Activated CD4-positive, alpha-beta memory T cell treated with anti-CD3 and anti-CD28 coated beads, Interleukin-2, amount 10 ng/mL, durations not matched to agents 7 days and 5 days (primary cell): ENCODE measurements at regions not wholly inside any gene's neighbourhood (a gene's known extent, or its start where the extent isn't known, plus 50 kb on each side); places are given as distances from the start of the nearest gene placed in this dataset.

Experiments used
- CTCF ChIA-PET: fragments of 350-600 bp; sonication (Branson Sonifier 250); formaldehyde crosslinking; loops from one replicate; lab custom pipeline; 2021; ENCODE audit warnings: antibody characterized with exemption, inconsistent platforms; lab: Charles Lee
- POLR2A ChIA-PET: fragments of 350-600 bp; sonication (Branson Sonifier 250); formaldehyde crosslinking; loops from one replicate; lab custom pipeline; 2021; ENCODE audit warnings: antibody characterized with exemption; lab: Charles Lee
- DNase-seq: peaks from one replicate; pipeline ENCODE4 v3.0.0-alpha.2; 2020
- H3K27ac Mint-ChIP-seq: one replicate; pipeline ENCODE4 v1.8.0; 2021; ENCODE audit warnings: mild to moderate bottlenecking, mixed read lengths
- H3K27me3 Mint-ChIP-seq: one replicate; pipeline ENCODE4 v1.8.0; 2021; ENCODE audit warnings: mixed read lengths
- H3K36me3 Mint-ChIP-seq: one replicate; pipeline ENCODE4 v1.8.0; 2021; ENCODE audit warnings: low read depth, mixed read lengths
- H3K4me1 Mint-ChIP-seq: one replicate; pipeline ENCODE4 v1.8.0; 2021; ENCODE audit warnings: mixed read lengths
- H3K4me3 Mint-ChIP-seq: one replicate; pipeline ENCODE4 v1.8.0; 2021; ENCODE audit warnings: mild to moderate bottlenecking, mixed read lengths
- H3K9me3 Mint-ChIP-seq: one replicate; pipeline ENCODE4 v1.8.0; 2021; ENCODE audit warnings: mixed read lengths

DNA sequence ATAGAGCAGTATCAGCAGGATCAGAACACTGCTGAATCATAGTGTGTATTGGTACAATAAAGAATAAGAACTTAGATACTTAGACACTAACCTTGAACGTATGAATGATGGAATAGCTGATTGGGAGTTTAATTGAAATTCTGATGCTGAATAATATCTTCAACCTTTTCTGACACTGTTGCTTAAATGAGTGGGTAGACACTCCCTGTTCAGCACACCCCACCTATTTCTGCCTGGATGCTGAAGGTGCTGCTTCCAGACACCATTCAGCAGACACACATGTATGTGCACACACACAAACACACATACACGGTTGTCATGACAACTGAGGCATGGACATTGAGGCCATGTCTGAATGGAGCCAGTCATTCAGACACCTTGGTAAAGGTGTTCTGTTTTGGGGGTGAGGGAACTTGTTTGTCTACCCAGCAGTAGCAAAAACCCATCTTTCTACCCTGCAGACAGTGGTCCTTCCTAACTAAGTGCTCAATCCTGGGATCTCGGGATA is 54.3 kb downstream of the TMEM215 start:
- Mint-ChIP-seq H3K27me3 (no peaks in the 10 kb centered on the region), H3K4me3 (no peak overlapping the region), H3K4me1 (no peaks in the 10 kb centered on the region), H3K9me3 (no peaks in the 10 kb centered on the region), H3K36me3 (no peaks in the 10 kb centered on the region), H3K27ac (no peak overlapping the region)
- no peak for DNase-seq
- ChIA-PET POLR2A (no interaction called here), CTCF (no interaction called here)

DNA sequence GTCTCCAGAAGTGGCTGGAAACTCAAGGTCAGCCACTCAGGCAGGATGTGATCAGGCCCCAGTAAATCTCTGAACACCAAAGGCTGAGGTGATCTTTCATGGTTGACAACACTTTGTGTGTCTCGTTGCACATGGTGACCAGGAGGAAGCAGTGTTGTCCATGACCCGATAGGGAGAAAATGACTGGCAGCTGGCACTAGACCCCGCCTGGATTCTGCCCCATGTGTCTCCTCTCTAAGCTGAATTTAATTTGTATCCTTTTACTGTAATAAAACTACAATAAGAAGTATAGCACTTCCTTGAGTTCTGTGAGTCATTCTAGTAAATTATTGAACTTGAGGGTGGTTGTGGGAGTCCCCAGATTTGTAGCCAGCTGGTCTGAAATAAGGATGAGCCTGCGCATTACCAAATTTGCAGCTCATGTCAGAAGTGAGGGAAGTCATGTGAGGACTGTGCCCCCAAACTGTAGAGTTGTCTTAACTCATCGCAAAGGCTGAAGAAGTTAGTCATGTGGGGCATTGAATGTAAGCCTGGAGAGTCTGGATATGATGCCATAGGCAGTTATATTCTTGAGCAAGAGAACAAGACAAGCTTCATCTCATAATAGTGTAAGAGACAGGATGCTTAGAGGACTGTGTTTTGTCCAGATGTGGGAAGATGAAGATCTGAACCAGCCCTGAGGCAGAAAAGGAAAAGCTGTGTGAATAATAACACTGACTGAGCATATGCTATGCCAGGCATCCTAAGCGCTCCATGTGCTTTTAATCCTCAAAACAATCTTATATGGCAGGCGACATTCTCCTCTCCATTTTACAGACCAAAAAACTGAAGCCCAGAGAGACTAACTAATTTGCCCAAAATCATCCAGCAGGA is 55.9 kb downstream of the TMEM215 start:
- Mint-ChIP-seq H3K36me3 (no peaks in the 10 kb centered on the region), H3K27ac (no peak overlapping the region), H3K4me1 (no peaks in the 10 kb centered on the region), H3K27me3 (no peaks in the 10 kb centered on the region), H3K4me3 (no peak overlapping the region), H3K9me3 (no peaks in the 10 kb centered on the region)
- ChIA-PET CTCF (no interaction called here), POLR2A (no interaction called here)
- no peak for DNase-seq

DNA sequence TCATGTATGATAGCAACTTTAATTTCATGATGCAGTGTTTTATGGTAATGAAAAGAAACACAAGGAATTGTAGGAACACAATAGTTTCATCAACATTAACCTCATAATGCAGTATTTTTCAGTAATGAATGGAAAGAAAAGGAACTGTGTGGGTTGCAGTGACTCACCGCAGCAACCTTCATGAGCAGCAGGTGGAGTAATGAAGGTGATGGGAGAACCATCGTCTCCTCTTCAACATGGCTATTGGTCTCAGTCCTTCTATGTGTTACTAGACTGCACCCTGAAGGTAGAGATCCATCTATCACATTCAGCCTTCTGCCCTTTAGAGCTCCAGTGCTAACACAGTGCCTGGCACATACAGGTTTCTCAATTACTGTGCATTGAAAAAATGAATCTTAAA is 58.0 kb downstream of the TMEM215 start:
- Mint-ChIP-seq H3K4me1 (no peaks in the 10 kb centered on the region), H3K27me3 (peaks cover 3% of the 10 kb centered on the region), H3K4me3 (no peak overlapping the region), H3K36me3 (no peaks in the 10 kb centered on the region), H3K9me3 (no peaks in the 10 kb centered on the region), H3K27ac (no peak overlapping the region)
- CTCF ChIA-PET = interaction anchor here (1.1 to 1.4 kb wide), 2 partner anchors 13 to 30 kb away, joined by 3 to 4 read pairs; no protein-coding TSS in a partner anchor
- POLR2A ChIA-PET = no interaction called here
- no peak for DNase-seq

DNA sequence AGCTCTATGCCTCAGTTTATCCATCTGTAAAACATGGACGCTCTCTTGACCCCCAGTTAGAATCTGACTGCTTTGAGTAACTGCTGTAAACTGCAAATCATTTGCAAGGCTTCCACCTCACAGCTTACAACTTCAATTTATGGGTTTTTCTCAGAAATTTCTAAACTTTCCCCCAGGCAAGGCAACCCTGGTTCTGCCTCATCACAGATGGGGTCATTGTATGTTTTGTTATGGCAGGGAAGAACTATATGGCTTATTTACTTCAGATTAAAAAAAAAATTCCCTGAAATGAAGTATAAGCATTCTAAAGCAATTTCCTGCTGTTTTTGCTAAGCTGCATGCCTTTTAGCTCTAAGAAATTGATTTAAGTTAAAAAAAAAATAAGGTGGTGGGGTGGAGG is 60.0 kb downstream of the TMEM215 start:
- CTCF ChIA-PET = no interaction called here
- Mint-ChIP-seq H3K27me3 (peaks cover 7% of the 10 kb centered on the region), H3K9me3 (no peaks in the 10 kb centered on the region), H3K4me3 (no peak overlapping the region), H3K27ac (no peak overlapping the region), H3K4me1 (no peaks in the 10 kb centered on the region), H3K36me3 (no peaks in the 10 kb centered on the region)
- POLR2A ChIA-PET = no interaction called here
- DNase-seq = no peak

DNA sequence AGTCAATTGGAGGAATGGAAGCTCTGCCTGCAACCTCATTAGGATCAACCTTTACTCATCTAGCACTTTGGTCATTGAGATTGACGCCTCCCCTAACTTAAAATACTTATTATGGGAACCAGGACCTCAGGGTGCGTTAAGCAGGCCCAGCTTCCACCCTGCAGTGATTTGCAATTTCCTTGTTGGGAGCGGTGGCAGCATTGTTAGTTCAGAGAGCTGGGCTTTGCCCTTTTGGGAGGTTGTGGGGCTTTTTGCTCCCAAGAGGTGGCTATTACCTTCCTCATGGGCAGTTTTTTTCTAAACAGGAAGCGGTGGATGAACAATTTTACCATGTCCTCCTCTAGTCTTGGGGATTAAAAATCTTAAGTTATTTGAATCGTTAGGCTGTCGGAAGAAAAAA is 60.9 kb downstream of the TMEM215 start:
- no peak overlapping the region for H3K27ac Mint-ChIP-seq
- ChIA-PET POLR2A (interaction anchor here (0.5 kb wide), 1 partner anchor 116 kb away, joined by 3 read pairs; no protein-coding TSS in a partner anchor), CTCF (no interaction called here)
- H3K36me3 Mint-ChIP-seq = no peaks in the 10 kb centered on the region
- DNase-seq = no peak
- H3K4me1 Mint-ChIP-seq = no peaks in the 10 kb centered on the region
- no peaks in the 10 kb centered on the region for H3K9me3 Mint-ChIP-seq
- no peak overlapping the region for H3K4me3 Mint-ChIP-seq
- peaks cover 7% of the 10 kb centered on the region for H3K27me3 Mint-ChIP-seq

DNA sequence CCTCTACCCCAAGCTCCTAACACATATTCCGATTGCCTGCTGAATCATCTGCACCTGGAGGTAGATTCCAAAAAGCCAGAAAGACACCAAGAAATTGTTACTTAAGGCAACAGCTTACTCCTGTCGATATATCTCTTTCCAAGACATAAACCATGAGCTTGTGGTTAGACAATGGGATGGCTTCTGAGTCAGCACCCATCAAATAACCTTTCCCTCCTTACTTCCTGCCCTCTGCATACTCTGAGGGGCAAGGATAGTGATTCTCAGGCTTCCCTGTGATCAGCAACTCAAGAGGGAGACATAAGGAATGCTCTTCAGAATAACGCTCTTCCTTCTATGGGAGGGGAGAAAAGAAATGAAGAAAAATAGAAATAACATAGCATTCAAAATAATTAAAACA is 70.9 kb downstream of the TMEM215 start:
- POLR2A ChIA-PET = no interaction called here
- H3K9me3 Mint-ChIP-seq = no peaks in the 10 kb centered on the region
- H3K27me3 Mint-ChIP-seq = peaks cover 8% of the 10 kb centered on the region

DNA sequence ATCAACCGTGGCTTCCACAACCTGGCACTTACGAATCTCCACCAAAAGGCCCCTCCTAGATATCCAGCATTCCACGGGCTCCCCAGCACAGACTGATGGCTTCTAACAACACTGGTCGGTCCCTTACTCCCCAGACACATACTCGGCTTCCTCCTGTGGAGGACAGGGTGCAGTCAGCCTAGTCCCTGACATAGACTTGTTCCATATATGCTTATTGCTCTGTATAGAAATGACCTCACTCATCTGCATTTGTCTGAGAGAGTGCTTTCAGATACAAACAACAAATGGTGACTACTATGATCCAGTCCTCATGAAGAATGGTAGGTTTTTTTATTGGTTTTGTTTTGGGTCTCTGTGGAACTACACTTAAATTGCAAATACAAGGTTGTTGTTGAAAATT is 72.4 kb downstream of the TMEM215 start:
- no peak overlapping the region for H3K4me3 Mint-ChIP-seq
- H3K4me1 Mint-ChIP-seq = no peaks in the 10 kb centered on the region
- H3K27ac Mint-ChIP-seq = no peak overlapping the region
- POLR2A ChIA-PET = no interaction called here
- peaks cover 8% of the 10 kb centered on the region for H3K27me3 Mint-ChIP-seq
- no peaks in the 10 kb centered on the region for H3K36me3 Mint-ChIP-seq
- DNase-seq = no peak
- CTCF ChIA-PET = no interaction called here
- H3K9me3 Mint-ChIP-seq = no peaks in the 10 kb centered on the region

More for the DNA sequence above, 70.9 kb downstream of the TMEM215 start:
- H3K4me3 Mint-ChIP-seq = no peak overlapping the region
- CTCF ChIA-PET = no interaction called here
- H3K27ac Mint-ChIP-seq = no peak overlapping the region
- H3K36me3 Mint-ChIP-seq = no peaks in the 10 kb centered on the region
- H3K4me1 Mint-ChIP-seq = no peaks in the 10 kb centered on the region
- no peak for DNase-seq

DNA sequence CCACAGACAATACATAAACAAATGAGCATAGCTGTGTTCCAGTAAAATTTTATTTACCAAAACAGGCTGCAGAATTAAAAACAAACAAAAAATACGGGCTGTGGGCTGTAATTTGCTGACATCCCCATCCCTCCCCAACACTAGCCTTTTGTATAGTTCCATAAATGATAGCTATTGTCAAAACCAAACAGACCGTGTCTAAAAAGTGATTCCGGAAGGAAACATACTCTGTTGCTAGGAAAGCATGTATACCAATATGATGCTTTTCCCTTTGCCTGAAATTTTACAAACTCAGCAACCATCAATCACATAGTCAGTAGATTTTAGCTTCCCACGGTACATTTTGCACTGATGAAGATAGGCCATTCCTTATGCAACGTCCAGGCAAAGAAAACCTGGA is 80.0 kb downstream of the TMEM215 start:
- ChIA-PET CTCF (no interaction called here), POLR2A (no interaction called here)
- Mint-ChIP-seq H3K9me3 (no peaks in the 10 kb centered on the region), H3K36me3 (no peaks in the 10 kb centered on the region), H3K4me1 (no peaks in the 10 kb centered on the region), H3K27me3 (peaks cover 4% of the 10 kb centered on the region), H3K27ac (no peak overlapping the region), H3K4me3 (no peak overlapping the region)
- DNase-seq = no peak

DNA sequence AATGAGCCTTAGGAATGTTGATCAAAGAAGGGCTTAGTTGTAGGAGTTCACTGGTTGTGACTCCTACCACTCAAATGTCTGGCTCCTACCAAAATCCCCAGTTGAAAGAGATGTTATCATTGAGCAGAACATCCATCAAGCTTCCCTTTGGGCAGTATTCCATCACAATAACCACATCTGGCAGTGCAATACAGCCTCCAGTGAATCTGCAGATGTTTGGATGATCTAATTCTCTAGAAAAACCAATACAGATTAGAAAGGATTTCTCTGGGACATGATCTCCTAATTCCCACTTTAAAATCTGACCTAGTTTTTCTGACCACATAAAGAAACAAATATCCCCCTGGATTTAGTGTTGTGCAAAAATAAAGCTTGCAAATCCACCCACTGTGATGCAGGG is 81.6 kb downstream of the TMEM215 start:
- no peak for DNase-seq
- no peak overlapping the region for H3K4me3 Mint-ChIP-seq
- H3K27me3 Mint-ChIP-seq = peaks cover 4% of the 10 kb centered on the region
- H3K27ac Mint-ChIP-seq = no peak overlapping the region
- ChIA-PET POLR2A (no interaction called here), CTCF (no interaction called here)
- no peaks in the 10 kb centered on the region for H3K36me3 Mint-ChIP-seq
- H3K4me1 Mint-ChIP-seq = no peaks in the 10 kb centered on the region
- H3K9me3 Mint-ChIP-seq = no peaks in the 10 kb centered on the region

DNA sequence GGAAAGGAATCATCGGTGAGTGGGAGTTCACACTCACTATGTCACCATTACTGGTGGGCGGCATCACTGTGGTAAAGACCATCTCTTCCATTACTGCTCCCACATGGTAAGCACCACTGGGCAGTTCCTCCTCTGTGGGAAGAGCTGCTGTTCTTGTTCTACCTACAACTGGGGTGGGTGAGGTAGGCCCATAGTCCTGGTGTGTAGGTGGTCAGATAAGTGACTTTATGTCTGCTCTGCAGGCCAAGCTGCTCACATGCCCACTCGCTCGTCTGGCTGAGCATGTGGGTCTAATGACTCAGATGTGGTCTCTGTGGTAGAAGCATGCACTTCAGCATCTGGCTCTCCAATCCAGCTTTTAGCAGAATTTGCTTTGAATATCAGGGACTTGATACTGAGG is 82.9 kb downstream of the TMEM215 start:
- ChIA-PET CTCF (no interaction called here), POLR2A (no interaction called here)
- Mint-ChIP-seq H3K4me3 (no peak overlapping the region), H3K27me3 (peaks cover 4% of the 10 kb centered on the region), H3K4me1 (no peaks in the 10 kb centered on the region), H3K27ac (no peak overlapping the region), H3K36me3 (no peaks in the 10 kb centered on the region), H3K9me3 (no peaks in the 10 kb centered on the region)
- DNase-seq = no peak

DNA sequence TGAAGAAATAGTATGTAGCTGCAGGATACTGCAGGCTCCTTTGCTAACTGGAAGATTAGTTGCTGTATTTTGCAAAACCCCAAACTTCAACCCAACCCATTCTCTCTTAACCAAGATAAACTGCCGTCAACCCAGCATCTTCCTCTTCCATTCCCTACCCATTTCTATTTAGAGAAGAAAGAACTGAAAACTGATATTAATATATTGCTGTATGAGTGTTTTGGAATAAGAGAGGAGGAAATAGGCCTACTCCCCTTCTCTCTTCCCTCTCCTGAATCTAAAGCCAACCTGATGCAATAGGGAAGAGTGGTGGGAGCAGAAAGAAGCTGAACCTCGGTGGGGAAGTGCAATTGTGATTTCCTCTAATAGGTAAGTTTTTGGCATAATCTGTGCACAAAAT is 83.7 kb downstream of the TMEM215 start:
- Mint-ChIP-seq H3K27me3 (no peaks in the 10 kb centered on the region), H3K9me3 (no peaks in the 10 kb centered on the region), H3K4me1 (no peaks in the 10 kb centered on the region), H3K27ac (no peak overlapping the region), H3K36me3 (no peaks in the 10 kb centered on the region), H3K4me3 (no peak overlapping the region)
- POLR2A ChIA-PET = no interaction called here
- no peak for DNase-seq
- CTCF ChIA-PET = no interaction called here

DNA sequence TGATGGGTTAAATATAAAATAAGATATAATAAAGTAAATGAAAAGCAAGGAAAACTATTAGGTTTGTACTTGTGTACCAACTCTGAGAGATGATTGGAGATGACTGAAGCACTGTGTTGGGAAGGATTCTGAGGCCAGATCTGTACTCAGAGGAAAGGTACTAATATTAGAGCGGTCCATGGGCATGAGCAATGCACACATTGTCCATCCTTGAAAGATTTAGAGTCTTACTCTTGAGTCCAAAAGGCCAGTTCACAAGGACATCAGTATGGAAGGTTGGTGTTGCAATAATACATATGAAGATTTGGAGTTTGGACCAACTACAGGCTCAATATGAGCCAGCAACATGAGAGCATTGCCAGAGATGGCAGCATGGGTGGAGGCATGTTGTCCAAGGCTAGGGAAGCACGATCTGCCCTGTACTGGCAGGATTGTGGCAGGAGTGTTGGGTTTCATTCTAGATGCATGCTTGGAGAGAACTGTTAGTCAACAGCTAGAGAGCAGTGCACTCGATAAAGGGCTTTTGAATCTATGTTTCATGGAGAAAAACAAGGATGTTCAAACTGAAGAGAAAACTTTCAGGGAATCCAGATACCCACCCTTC is 84.4 kb downstream of the TMEM215 start:
- no peak for DNase-seq
- H3K36me3 Mint-ChIP-seq = no peaks in the 10 kb centered on the region
- no peak overlapping the region for H3K27ac Mint-ChIP-seq
- H3K9me3 Mint-ChIP-seq = no peaks in the 10 kb centered on the region
- no peaks in the 10 kb centered on the region for H3K4me1 Mint-ChIP-seq
- ChIA-PET POLR2A (no interaction called here), CTCF (no interaction called here)
- H3K4me3 Mint-ChIP-seq = no peak overlapping the region
- H3K27me3 Mint-ChIP-seq = no peaks in the 10 kb centered on the region

DNA sequence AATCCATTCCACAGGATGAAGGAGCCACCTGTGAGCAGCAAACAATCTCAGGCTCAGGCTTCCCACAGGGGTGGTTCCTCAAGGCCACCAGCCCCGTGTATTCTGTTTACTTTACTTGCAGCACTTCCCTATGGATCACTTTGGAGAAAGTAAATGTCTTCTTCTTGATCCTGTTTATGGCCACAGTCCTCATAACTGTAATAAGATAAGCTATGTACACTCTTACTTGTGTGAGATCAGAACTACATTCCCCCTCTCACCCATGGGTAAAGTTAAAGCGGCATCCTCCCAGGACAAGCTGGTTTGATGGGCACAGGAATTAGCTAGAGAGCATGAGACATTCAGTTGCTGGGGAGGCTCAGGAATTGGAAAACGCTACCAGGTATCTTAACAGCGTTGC is 86.1 kb downstream of the TMEM215 start:
- Mint-ChIP-seq H3K4me3 (no peak overlapping the region), H3K36me3 (no peaks in the 10 kb centered on the region), H3K27me3 (no peaks in the 10 kb centered on the region), H3K4me1 (no peaks in the 10 kb centered on the region), H3K9me3 (no peaks in the 10 kb centered on the region), H3K27ac (no peak overlapping the region)
- POLR2A ChIA-PET = no interaction called here
- no peak for DNase-seq
- CTCF ChIA-PET = no interaction called here

DNA sequence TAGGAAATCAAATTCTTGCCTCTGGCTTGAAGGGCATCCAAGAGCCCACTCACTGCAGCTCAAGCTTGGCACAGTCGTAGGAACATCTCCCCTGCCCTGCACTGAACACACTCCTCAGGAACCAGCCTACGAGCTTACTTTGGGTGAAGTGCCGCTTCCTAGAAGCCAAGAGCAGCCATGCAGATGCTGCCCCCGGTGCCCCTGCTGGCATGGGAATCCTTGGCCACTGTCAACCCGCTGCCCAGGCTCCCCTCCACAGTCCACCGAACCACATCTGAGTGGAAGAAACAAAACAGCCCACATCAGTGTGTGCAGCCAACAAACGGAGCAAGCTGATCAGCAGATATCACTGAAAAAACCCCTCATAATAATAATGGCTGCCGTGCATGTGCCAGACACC is 89.8 kb downstream of the TMEM215 start:
- CTCF ChIA-PET = no interaction called here
- Mint-ChIP-seq H3K9me3 (no peaks in the 10 kb centered on the region), H3K4me1 (no peaks in the 10 kb centered on the region), H3K27me3 (no peaks in the 10 kb centered on the region), H3K36me3 (no peaks in the 10 kb centered on the region), H3K4me3 (no peak overlapping the region), H3K27ac (no peak overlapping the region)
- POLR2A ChIA-PET = no interaction called here
- DNase-seq = no peak
